A172 (cell line): ENCODE measurements at regions not wholly inside any gene's neighbourhood (a gene's known extent, or its start where the extent isn't known, plus 50 kb on each side); places are given as distances from the start of the nearest gene placed in this dataset.

ENCODE experiments used
- DNase-seq: peaks from one replicate; pipeline ENCODE4 v3.0.0-alpha.2; 2015; ENCODE audit warnings: low spot score

DNA sequence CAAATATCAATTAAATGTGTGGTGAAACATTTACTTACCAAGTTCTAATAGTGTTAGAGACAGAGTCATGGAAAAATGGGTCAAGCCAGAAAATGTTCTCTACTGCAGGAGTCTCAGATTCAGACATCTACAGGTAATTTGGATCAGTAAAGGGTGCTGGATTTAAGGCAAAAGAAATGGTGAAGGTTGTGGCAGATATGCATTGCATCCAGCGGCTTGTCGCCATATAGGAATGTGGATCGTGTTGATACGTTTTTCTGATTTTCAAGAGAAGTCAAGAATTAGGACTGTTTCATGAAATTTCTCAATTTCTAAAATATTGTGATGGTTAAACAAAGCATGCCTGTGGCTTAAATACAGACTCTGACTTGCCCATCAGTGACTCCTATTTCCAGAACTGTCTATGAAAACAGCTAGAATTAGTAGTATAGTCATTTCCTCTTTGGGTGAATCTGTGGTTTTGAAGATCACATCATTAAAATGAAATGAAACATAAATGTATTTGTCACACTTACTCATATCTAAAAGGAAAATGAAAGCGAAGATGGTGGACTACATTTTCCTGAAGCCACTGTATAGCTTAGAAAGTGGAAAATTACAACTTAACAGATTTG, 110.1 kb upstream of the VEGFC start:
- DNase-seq, result peak; percentile 89

DNA sequence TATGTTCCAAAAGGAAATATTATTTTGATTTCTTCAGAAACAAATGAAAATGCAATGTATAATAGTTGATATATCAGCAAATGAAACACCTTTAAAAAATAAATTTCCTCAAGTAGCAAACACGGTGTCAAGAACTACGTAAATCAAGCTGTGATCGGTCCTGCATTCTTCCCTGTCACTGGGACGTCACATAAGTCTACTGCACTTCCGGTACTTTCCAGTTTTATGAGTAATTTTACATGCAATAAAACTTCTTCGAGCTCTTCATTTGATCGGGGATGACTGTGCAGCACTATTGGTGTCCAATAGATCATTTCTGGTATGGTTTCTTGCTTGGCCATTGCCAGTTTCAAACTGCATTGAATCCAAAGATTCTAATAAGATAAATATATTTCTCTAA, 114.0 kb upstream of the VEGFC start:
- peak; percentile 76 for DNase-seq

DNA sequence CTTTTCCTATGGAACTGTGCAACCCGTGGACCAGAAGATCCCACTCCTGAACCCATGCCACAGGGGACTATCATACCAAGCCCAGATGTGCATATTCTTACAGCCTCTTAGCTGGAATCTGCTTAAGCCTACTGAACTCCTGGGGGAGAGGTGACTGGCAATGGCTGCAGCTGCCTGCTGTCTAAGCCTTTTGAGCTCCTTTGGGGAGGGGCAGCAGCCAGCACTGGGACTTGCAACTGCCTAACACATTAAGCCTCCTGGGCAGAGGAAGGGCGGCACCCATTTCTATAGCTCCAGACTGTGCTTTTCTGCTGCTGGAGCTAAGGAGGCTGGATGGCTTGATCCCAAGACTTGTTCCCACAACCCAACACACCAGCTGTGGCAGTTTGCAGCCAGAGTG, 117.9 kb upstream of the VEGFC start:
- no peak for DNase-seq

DNA sequence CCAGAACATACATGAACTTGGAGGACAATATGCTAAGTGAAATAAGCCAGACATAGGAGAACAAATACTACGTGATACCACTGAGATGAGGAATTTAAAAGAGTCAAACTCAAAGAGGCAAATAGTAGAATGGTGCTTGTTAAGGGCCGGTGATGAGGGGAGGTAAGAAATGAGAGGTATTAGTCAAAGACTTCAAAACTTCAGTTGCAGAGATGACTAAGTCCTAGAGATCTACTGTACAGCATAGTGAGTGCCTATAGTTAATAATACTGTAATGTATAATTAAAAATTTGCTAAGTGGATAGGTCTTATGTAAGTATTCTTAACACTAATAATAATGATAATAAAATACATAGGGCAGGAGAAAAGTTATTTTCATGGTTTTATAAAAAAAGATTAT, 126.9 kb upstream of the VEGFC start:
- no peak for DNase-seq

- DNase-seq, result peak; percentile 75
Measured at GRCh38 chr4:176920694-176921093, 128.0 kb upstream of the VEGFC start.

- DNase-seq, result no peak
Measured at GRCh38 chr4:176921256-176921655, 128.5 kb upstream of the VEGFC start.

GRCh38 chr4:176924238-176924637, 131.5 kb upstream of the VEGFC start:
- no peak for DNase-seq

- no peak for DNase-seq
Measured at GRCh38 chr4:176925962-176926361, 133.2 kb upstream of the VEGFC start.

DNA sequence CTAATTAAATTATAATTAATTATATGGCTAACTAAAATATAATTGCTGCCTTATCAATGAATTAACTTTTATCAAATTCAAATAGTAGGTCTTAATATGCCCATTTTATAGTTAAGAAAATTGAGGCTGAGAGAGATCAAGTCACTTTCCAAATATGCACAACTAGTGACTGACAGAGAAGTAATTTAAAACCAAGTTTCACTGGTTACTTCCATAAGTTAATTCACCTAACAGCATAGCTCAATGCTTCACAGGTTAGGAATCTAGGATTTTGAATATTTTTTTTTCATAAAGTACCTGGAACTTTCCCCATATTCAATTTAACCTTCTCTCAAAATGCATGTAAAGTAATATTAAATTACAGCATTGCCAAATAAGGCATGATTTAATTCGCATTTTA, 134.4 kb upstream of the VEGFC start:
- DNase-seq, result no peak

DNA sequence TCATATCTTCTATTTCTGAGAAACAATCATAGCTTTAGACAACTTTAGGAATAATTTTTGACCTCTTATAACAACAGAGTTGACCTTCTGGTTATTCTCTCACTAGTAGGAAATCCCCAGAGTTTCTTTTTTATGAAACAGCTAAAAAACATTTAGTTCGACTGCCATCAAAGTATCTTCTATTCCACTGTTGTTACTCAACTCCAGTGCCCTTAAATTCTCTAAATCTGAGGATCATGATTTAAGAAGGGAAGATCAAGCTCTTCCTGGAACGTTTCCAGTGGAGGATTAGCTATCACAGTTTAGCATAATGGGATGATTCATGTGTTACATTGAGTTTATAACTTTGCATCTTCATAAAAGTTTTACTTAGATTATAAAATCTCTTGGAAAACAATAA, 134.9 kb upstream of the VEGFC start:
- peak; percentile 66 for DNase-seq

- DNase-seq, result peak; percentile 33
Measured at GRCh38 chr4:176939445-176939844, 146.7 kb upstream of the VEGFC start.

- no peak for DNase-seq
Measured at GRCh38 chr4:176945334-176945733, 152.6 kb upstream of the VEGFC start.

DNA sequence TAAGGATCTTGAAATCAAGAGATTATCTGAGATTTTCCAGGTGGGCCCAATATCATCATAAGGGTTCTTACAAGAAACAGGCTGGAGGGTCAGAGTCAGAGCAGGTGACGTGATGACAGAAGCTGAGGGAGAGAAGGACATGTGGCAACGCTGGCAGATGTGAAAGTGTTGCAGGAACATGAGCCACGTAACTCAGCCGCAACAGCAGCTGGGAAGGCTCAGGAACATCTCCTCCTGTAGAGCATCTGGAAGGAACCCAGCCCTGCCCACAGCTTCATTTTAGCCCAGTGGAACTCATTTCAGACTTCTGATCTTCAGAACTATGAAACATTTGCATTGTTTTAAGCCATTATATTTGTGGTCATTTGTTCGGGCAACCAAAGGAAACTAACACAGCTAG, 156.3 kb upstream of the VEGFC start:
- no peak for DNase-seq

- no peak for DNase-seq
Measured at GRCh38 chr4:176953021-176953420, 160.3 kb upstream of the VEGFC start.

GRCh38 chr4:176957353-176958118, 164.8 kb upstream of the VEGFC start:
- DNase-seq, result no peak

- DNase-seq, result no peak
Measured at GRCh38 chr4:176959980-176960379, 167.3 kb upstream of the VEGFC start.

DNA sequence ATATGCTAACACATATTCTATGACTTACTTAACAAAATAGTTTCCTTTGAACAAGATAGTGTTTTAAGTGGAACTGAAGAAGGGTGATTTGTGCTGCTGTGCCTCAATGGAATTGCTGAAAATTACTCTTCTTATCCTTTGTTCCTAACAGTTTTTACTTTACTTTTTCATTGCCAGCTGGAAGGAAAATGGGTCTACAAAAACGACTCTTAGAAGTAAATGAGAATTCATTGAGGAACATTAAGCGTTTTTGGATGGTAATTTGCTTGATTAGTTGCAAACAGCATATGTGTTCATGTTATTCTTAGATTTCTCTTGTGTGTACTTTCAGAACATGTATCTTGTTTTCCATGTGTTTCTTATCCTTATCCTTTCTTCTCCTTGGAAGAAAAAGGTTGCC, 170.4 kb upstream of the VEGFC start:
- no peak for DNase-seq

DNA sequence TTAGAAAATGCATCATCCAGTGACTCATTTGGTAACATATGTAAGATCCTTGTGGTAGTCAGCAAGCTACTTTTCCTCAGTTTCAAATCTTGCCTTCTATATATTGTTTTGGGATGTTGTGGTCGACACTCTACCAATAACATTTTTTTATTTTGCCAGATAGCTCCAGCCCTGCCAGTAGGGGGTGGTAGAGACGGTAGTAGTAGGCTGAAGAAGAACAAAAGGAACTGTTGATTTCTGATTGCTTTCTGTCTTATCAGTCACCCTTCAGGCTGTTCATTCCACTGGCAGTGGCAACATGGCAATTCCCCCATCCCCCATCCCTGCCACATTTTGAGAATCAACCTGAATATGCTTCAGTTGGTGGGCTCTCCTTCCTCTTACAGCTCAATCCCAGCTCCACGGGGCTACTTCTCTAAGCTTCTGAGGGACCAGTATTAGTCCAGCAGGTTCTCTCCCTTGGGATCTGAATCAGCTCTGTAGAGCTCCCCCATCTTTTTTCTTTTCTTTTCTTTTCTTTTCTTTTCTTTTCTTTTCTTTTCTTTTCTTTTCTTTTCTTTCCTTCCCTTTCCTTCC, 171.5 kb upstream of the VEGFC start:
- DNase-seq, result peak; percentile 13

DNA sequence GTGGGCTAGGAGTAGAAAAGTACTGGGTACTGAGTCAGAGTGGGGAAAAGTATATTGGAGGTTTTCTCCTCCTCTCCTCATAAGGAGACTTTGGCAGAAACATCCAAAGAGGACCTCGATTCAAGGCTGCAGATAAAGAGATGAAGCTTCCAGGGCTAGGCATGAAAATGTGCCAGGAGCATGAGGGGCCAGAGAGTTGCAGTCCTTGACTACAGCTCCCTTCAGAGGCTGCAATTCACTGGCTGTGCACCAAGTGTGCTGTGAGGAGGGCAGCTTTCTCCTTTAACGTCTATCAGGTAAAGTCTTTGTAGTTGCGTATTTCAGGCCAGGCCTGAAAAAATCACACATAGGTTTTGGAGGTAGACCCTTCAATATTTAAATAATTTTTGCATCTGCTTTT, 174.9 kb upstream of the VEGFC start:
- DNase-seq, result no peak

DNA sequence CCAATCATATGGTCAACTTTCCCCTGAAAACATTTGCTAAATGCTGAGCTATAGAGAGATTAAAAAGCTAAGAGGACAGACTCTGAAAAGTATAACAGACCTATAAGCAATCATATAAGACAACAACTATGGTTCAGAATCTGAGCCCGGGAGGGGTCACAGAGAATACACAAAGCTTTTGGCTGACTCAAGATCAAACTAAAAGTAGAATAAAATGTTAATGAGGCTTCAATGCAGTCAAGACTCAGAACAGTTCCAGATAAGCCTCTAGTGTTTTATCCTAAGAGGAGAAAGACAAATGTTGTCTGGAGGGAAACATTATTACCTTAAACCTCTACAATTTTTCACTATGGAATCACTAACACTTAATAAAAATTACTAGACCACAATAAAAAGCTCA, 175.4 kb upstream of the VEGFC start:
- no peak for DNase-seq

DNA sequence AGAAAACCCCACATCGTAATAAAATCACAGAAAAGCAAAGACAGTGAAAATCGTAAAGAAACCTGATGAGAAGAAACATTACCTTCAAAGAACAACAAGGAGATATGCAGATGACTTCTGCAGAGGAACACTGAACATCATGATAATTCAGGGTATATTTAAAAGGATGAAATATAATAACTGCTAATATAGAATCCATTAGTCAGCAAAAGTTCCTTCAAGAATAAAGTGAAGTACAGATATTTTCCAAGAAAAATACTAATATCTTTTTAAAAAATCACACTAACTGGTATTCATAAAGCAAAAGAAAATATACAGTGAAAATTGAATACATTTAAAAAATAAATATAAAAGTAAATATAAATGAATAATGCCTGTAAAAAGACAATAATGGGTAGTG, 176.3 kb upstream of the VEGFC start:
- no peak for DNase-seq

DNA sequence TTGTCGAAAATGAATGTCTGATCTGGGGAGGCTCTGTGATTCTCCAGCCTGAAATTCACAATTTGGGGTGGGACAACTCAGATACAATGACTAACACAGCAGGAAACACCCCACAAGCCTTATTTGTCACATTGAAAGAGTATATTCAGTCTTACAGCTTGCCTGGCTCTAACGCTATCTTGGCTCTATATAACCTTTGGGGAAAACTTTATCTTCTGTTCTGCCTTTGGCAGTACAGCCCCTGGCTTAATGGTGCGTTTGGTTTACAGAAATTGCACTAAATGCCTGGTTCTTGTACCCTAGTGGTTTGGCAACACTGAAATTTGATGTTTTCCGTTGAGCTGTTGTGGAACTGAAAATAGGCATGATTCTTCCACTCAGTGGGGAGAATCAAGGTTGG, 178.1 kb upstream of the VEGFC start:
- DNase-seq, result no peak

DNA sequence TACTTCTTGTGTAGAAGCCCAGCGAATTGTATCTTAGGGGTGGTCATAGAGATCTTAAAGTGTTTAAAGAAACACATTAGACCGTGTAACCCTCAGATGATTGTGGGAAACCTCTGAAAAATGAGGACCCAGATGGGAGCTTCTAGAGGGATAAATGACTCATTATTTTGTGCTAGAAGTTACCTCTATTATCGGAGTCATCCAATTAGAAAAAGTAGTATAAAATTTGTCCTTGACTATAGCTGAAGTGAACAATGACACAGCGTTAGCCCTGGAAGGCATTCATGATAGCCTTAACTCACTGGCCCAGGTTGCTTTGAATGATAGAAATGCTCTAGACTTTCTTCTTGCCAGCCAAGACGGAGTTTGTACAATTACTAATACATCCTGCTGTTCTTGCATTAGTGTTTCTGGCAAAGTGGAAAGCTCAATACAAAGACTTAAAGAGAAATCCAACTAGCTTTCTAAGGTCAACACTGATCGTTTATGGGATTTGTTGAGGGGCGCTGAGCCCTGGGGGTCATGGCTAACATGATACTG, 178.9 kb upstream of the VEGFC start:
- no peak for DNase-seq
